Spleen (tissue), 11 donors: ENCODE measurements at regions not wholly inside any gene's neighbourhood (a gene's known extent, or its start where the extent isn't known, plus 50 kb on each side); places are given as distances from the start of the nearest gene placed in this dataset.

Source experiments
- DNase-seq: peaks from one replicate; pipeline ENCODE4 v3.0.0-alpha.2; 2020
- H3K27ac ChIP-seq, 8 donors: fragments of 200-600 bp; sonication (generic) in 7 of 8; 1 replicate in 4 of 8; 2 replicates in 4 of 8; pipeline versions ENCODE4 v1.5.0 to v1.8.0; 2016 to 2021; ENCODE audit warnings: inconsistent platforms in 4 of 8, mild to moderate bottlenecking in 4 of 8, moderate library complexity in 1 of 8
- H3K27me3 ChIP-seq, 7 donors: fragments of 200-600 bp; sonication (generic) in 6 of 7; replicated peaks in 1 of 7; 1 replicate in 4 of 7; 2 replicates in 3 of 7; pipeline versions ENCODE4 v1.5.0 to v1.8.0; 2016 to 2021; ENCODE audit warnings: inconsistent platforms in 3 of 7, mild to moderate bottlenecking in 1 of 7
- H3K36me3 ChIP-seq, 6 donors: fragments of 200-600 bp; sonication (generic) in 5 of 6; 1 replicate in 4 of 6; 2 replicates in 2 of 6; pipeline versions ENCODE4 v1.5.0 to v1.8.0; 2016 to 2021; ENCODE audit warnings: inconsistent platforms in 2 of 6
- H3K4me1 ChIP-seq, 6 donors: fragments of 200-600 bp; sonication (generic) in 5 of 6; 1 replicate in 3 of 6; 2 replicates in 3 of 6; pipeline versions ENCODE4 v1.5.0 to v1.8.0; 2016 to 2021; ENCODE audit warnings: inconsistent platforms in 3 of 6
- H3K4me3 ChIP-seq, 8 donors: fragments of 200-600 bp; sonication (generic) in 7 of 8; 1 replicate in 4 of 8; 2 replicates in 4 of 8; pipeline versions ENCODE4 v1.5.0 to v1.8.0; 2016 to 2021; ENCODE audit warnings: inconsistent platforms in 4 of 8, mild to moderate bottlenecking in 4 of 8, moderate library complexity in 2 of 8
- H3K9me3 ChIP-seq, 8 donors: fragments of 200-600 bp; sonication (generic) in 7 of 8; 1 replicate in 4 of 8; 2 replicates in 4 of 8; pipeline versions ENCODE4 v1.5.0 to v1.8.0; 2016 to 2021; ENCODE audit warnings: inconsistent platforms in 4 of 8
- CTCF ChIP-seq, 11 experiments: fragments of 200-600 bp in 7 of 11; fragments of 450-650 bp in 4 of 11; sonication (generic) in 4 of 11; IDR thresholded peaks in 8 of 11; conservative IDR thresholded peaks in 3 of 11; 1 replicate in 7 of 11; 2 replicates in 4 of 11; pipeline versions ENCODE4 v1.4.0 to v1.8.0; 2016 to 2021; ENCODE audit warnings: antibody characterized with exemption in 11 of 11, inconsistent platforms in 4 of 11, mild to moderate bottlenecking in 1 of 11
- POLR2A ChIP-seq, 3 donors: fragments of 450-650 bp; IDR thresholded peaks; one replicate each; pipeline ENCODE4 v1.5.1; 2017; ENCODE audit warnings: antibody characterized with exemption in 3 of 3, mild to moderate bottlenecking in 1 of 3
- POLR2AphosphoS5 ChIP-seq, 3 donors: sonication (generic); formaldehyde crosslinking; IDR thresholded peaks; one replicate each; pipeline ENCODE4 v1.5.1; 2017; ENCODE audit warnings: antibody characterized with exemption in 3 of 3
- WGBS, 5 donors: extraction: QIAGEN DNeasy Blood & Tissue Kit in 3 of 5; methylation state at CpG; one replicate each; pipeline versions ENCODE4 v1.1.5 to v1.1.7; 2013 to 2018; 5-methylcytosine and 5-hydroxymethylcytosine counted together
- intact Hi-C: fragments of 100-400 bp; cut with DNase I; formaldehyde crosslinking; loops from one replicate; pipeline ENCODE4 v1.15.0; 2023; ENCODE audit warnings: low total_unique reads
- donor health status: healthy with polysubstance abuse.
- donor health status: DM: no; HTN: no; CAD: no; lungs with moderate emphysema.
- donor health status: DM: no; HTN: no; CAD: no.
- donor health status: Bipolar disorder and iron deficiency.
- donor health status: healthy.
- donor health status: DM: no; HTN: no; CAD: no.
- donor health status: DM: yes; HTN: yes; CAD: no.

- WGBS, 5 donors = 41 to 79% (median 60%) methylated on average over 9 to 14 of the region's 14 CpGs
- no peak for DNase-seq
- Histone ChIP-seq H3K4me3 (no peak overlapping the region), H3K27ac (no peak overlapping the region), H3K9me3 (no peaks in the 10 kb centered on the region), H3K36me3 (no peaks in the 10 kb centered on the region), H3K27me3 (peaks cover 0 to 48% (median 0%) of the 10 kb centered on the region in 7 donors), H3K4me1 (peaks cover 13 to 24% (median 16%) of the 10 kb centered on the region in 6 donors)
- intact Hi-C loops = no loop called here
- TF ChIP-seq POLR2A (IDR thresholded peaks at IDR 0.05) (no peak), CTCF (IDR thresholded peaks at IDR 0.05 in 8 of 11, conservative IDR thresholded peaks at IDR 0.05 in 3 of 11) (no peak), POLR2AphosphoS5 (IDR thresholded peaks at IDR 0.05) (no peak)
Observed at GRCh38 chr16:85453194-85453678, 159.9 kb upstream of the GSE1 start.

- no peaks in the 10 kb centered on the region for H3K36me3 ChIP-seq
- H3K4me3 ChIP-seq = no peak overlapping the region
- no peak for DNase-seq
- TF ChIP-seq POLR2A (IDR thresholded peaks at IDR 0.05) = no peak
- TF ChIP-seq POLR2AphosphoS5 (IDR thresholded peaks at IDR 0.05) = no peak
- TF ChIP-seq CTCF (IDR thresholded peaks at IDR 0.05 in 8 of 11, conservative IDR thresholded peaks at IDR 0.05 in 3 of 11) = no peak
- no peak overlapping the region for H3K27ac ChIP-seq
- 72 to 82% (median 78%) methylated on average over 5 to 10 of the region's 10 CpGs for WGBS, 5 donors
- peaks cover 0 to 49% (median 0%) of the 10 kb centered on the region in 7 donors for H3K27me3 ChIP-seq
- no peaks in the 10 kb centered on the region for H3K9me3 ChIP-seq
- intact Hi-C loops = no loop called here
- peaks cover 8 to 20% (median 12%) of the 10 kb centered on the region in 6 donors for H3K4me1 ChIP-seq
Observed at GRCh38 chr16:85453703-85454102, 159.4 kb upstream of the GSE1 start.

- H3K27ac ChIP-seq = no peak overlapping the region
- intact Hi-C loops = no loop called here
- H3K27me3 ChIP-seq = peaks cover 0 to 44% (median 0%) of the 10 kb centered on the region in 7 donors
- TF ChIP-seq POLR2AphosphoS5 (IDR thresholded peaks at IDR 0.05) (no peak), POLR2A (IDR thresholded peaks at IDR 0.05) (no peak), CTCF (IDR thresholded peaks at IDR 0.05 in 8 of 11, conservative IDR thresholded peaks at IDR 0.05 in 3 of 11) (no peak)
- peaks cover 2 to 14% (median 6%) of the 10 kb centered on the region in 6 donors for H3K4me1 ChIP-seq
- WGBS, 5 donors = 90 to 98% (median 93%) methylated on average over 18 to 22 of the region's 22 CpGs
- no peaks in the 10 kb centered on the region for H3K36me3 ChIP-seq
- no peak for DNase-seq
- H3K4me3 ChIP-seq = no peak overlapping the region
- no peaks in the 10 kb centered on the region for H3K9me3 ChIP-seq
Observed at GRCh38 chr16:85454171-85454872, 158.8 kb upstream of the GSE1 start.

- no peaks in the 10 kb centered on the region for H3K9me3 ChIP-seq
- WGBS, 5 donors = 76 to 89% (median 82%) methylated on average over 8 to 12 of the region's 12 CpGs
- H3K4me3 ChIP-seq = no peak overlapping the region
- H3K27ac ChIP-seq = no peak overlapping the region
- no peak for DNase-seq
- H3K36me3 ChIP-seq = no peaks in the 10 kb centered on the region
- intact Hi-C loops = no loop called here
- TF ChIP-seq CTCF (IDR thresholded peaks at IDR 0.05 in 8 of 11, conservative IDR thresholded peaks at IDR 0.05 in 3 of 11) (no peak), POLR2AphosphoS5 (IDR thresholded peaks at IDR 0.05) (no peak), POLR2A (IDR thresholded peaks at IDR 0.05) (no peak)
- peaks cover 0 to 48% (median 8%) of the 10 kb centered on the region in 7 donors for H3K27me3 ChIP-seq
- H3K4me1 ChIP-seq = peaks cover 0 to 20% (median 7%) of the 10 kb centered on the region in 6 donors
Observed at GRCh38 chr16:85455534-85455933, 157.6 kb upstream of the GSE1 start.
